Prostate gland (tissue), 2 donors: ENCODE measurements at regions not wholly inside any gene's neighbourhood (a gene's known extent, or its start where the extent isn't known, plus 50 kb on each side); places are given as distances from the start of the nearest gene placed in this dataset.
"Not testable (repeated sequence)": the region's sequence is repeated elsewhere in the genome, so short reads cannot be mapped to it uniquely, and the experiment has no call there.

Experiments
- DNase-seq: peaks from one replicate; pipeline ENCODE4 v3.0.0-alpha.2; 2019; ENCODE audit warnings: low spot score
- H3K27ac ChIP-seq, 2 donors: fragments of 200-600 bp; sonication (generic); 2 replicates each; pipeline ENCODE4 v1.5.1; 2017 to 2019
- H3K27me3 ChIP-seq: fragments of 200-600 bp; sonication (generic); replicated peaks from 2 replicates; pipeline ENCODE4 v1.5.1; 2019; ENCODE audit not compliant: insufficient read depth
- H3K36me3 ChIP-seq, 2 donors: fragments of 200-600 bp; sonication (generic); 1 replicate in 1 of 2; 2 replicates in 1 of 2; pipeline versions ENCODE4 v1.5.1 to v1.8.1; 2017 to 2019
- H3K4me1 ChIP-seq: fragments of 200-600 bp; sonication (generic); replicated peaks from 2 replicates; pipeline ENCODE4 v1.5.1; 2019
- H3K4me3 ChIP-seq, 2 donors: fragments of 200-600 bp; sonication (generic); 2 replicates each; pipeline ENCODE4 v1.5.1; 2017 to 2019
- H3K9me3 ChIP-seq: fragments of 200-600 bp; sonication (generic); 2 replicates; pipeline ENCODE4 v1.5.1; 2017
- POLR2A ChIP-seq: fragments of 450-650 bp; IDR thresholded peaks from one replicate; pipeline ENCODE4 v1.6.1; 2016; ENCODE audit warnings: antibody characterized with exemption, mild to moderate bottlenecking
- POLR2AphosphoS5 ChIP-seq: sonication (generic); formaldehyde crosslinking; IDR thresholded peaks from one replicate; pipeline ENCODE4 v1.6.1; 2017; ENCODE audit warnings: antibody characterized with exemption
- WGBS: methylation state at CpG from one replicate; pipeline ENCODE4 v1.1.5; 2018; 5-methylcytosine and 5-hydroxymethylcytosine counted together
- intact Hi-C: fragments of 100-400 bp; cut with DNase I; formaldehyde crosslinking; loops from one replicate; pipeline ENCODE4 v1.14.2; 2022
- TF ChIP-seq, protein P1 (sequence below), 4 experiments: fragments of 200-600 bp in 2 of 4; fragments of 450-650 bp in 2 of 4; sonication (generic) in 2 of 4; IDR thresholded peaks; 1 replicate in 3 of 4; 2 replicates in 1 of 4; pipeline ENCODE4 v1.5.1; 2016 to 2019; ENCODE audit warnings: antibody characterized with exemption in 4 of 4, mild to moderate bottlenecking in 2 of 4, moderate library complexity in 2 of 4

DNA sequence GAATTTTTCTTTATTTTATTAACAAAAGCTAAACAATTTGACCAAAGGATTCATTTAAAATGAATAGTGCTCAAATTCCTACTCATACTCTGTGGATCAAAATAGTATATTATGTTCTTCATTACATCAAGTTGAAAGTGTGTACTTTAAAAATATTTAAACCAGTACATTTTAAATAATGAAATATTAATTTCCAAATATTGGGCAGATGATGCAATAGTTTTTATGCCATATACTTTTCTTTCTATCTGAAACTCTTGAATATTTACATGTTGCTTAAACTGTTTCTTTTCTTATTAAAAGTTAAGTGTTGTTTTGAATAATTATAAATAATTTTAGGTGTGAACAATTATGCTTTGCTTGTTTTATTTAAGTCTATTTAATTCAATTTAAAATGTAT is 144.7 kb upstream of the TMPRSS15 start:
- no peak overlapping the region for H3K4me3 ChIP-seq
- no peak overlapping the region for H3K27ac ChIP-seq
- intact Hi-C loops, result no loop called here
- H3K9me3 ChIP-seq, result no peaks in the 10 kb centered on the region
- H3K36me3 ChIP-seq, result no peaks in the 10 kb centered on the region
- no peaks in the 10 kb centered on the region for H3K4me1 ChIP-seq
- H3K27me3 ChIP-seq, result no peaks in the 10 kb centered on the region
- TF ChIP-seq, protein P1, sequence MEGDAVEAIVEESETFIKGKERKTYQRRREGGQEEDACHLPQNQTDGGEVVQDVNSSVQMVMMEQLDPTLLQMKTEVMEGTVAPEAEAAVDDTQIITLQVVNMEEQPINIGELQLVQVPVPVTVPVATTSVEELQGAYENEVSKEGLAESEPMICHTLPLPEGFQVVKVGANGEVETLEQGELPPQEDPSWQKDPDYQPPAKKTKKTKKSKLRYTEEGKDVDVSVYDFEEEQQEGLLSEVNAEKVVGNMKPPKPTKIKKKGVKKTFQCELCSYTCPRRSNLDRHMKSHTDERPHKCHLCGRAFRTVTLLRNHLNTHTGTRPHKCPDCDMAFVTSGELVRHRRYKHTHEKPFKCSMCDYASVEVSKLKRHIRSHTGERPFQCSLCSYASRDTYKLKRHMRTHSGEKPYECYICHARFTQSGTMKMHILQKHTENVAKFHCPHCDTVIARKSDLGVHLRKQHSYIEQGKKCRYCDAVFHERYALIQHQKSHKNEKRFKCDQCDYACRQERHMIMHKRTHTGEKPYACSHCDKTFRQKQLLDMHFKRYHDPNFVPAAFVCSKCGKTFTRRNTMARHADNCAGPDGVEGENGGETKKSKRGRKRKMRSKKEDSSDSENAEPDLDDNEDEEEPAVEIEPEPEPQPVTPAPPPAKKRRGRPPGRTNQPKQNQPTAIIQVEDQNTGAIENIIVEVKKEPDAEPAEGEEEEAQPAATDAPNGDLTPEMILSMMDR (IDR thresholded peaks at IDR 0.05), result no peak
- TF ChIP-seq POLR2A, result no peak
- no peak for TF ChIP-seq POLR2AphosphoS5
- no peak for DNase-seq

DNA sequence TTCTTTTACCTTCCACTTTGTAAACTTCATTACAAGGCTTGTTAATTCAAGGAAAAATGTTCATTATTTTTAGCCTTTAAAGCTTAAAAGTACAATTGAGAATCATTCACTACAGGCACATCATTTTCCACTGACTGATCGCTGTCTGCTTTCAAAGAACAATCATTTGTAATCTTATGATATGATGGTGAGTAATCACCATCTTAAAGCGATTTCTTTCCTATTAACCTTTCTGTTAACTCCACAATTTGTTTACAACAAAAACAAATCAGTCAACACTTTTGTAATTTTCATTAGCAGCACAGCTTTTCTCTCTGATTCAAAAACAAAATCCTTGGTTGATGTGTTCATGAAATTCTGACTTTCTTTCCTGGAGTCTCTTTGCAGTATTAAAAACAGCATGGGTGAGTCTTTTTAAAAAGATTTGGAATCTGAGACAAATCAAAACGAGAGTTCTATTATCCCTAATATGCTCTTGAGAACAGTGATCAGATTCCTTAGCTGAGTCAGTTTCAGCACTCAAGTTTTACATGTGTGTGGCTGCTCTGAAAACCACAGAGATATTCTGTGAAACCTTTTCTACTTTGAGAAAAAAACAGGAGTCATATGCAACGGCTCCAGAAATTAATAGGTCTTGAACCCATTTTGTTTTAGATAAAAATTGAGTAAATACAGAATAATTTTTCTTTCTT is 145.8 kb upstream of the TMPRSS15 start:
- no peak for DNase-seq
- intact Hi-C loops, result no loop called here
- Histone ChIP-seq H3K9me3 (no peaks in the 10 kb centered on the region), H3K27me3 (no peaks in the 10 kb centered on the region), H3K4me3 (no peak overlapping the region), H3K36me3 (no peaks in the 10 kb centered on the region), H3K4me1 (no peaks in the 10 kb centered on the region), H3K27ac (no peak overlapping the region)
- WGBS, result 41% methylated on average over 4 of the region's 4 CpGs
- TF ChIP-seq POLR2A (no peak), POLR2AphosphoS5 (no peak)

DNA sequence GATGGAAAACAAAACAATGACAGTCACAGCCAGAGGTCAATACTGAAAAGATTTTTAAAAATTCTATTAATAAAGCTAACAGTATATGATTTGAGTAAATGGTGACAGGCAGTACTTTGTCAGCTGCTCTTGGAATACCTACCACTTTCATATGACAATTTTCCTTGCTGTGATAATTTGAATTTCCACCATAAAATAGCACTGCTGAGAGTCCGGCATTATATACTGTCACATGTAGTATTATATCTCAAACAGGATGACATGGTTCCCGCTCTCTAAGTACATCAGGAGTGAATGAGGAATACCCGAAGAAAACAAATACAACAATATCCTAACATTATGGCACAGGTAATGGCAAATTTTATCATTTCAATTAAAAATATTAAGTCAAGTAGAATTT is 146.8 kb upstream of the TMPRSS15 start:
- H3K27me3 ChIP-seq, result no peaks in the 10 kb centered on the region
- 96% methylated on average over 3 of the region's 3 CpGs for WGBS
- H3K36me3 ChIP-seq, result no peaks in the 10 kb centered on the region
- no peak overlapping the region for H3K4me3 ChIP-seq
- TF ChIP-seq POLR2AphosphoS5, result no peak
- TF ChIP-seq, protein P1 (IDR thresholded peaks at IDR 0.05), result no peak
- TF ChIP-seq POLR2A, result no peak
- no peak overlapping the region for H3K27ac ChIP-seq
- no peaks in the 10 kb centered on the region for H3K4me1 ChIP-seq
- no peaks in the 10 kb centered on the region for H3K9me3 ChIP-seq
- intact Hi-C loops, result no loop called here
- no peak for DNase-seq

DNA sequence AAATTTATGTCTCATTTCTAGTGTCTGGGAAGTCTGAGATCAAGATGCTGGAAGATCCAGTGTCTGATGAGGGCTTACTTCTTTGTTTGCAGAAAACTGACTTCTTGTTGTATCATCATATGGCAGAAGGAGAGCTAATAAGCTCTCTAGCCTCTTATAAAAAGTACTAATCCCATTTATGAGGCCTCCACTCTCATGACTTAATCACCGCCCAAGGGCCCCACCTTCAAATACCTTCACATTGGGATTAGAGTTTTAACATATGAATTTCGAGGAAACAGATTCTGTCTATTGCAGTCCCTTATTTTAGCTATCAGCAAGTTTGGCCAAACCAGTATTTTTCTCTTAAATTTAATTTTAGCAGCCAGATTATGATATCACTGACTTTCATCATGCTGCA is 150.2 kb upstream of the TMPRSS15 start:
- no peak for DNase-seq
- 96% methylated on average over 2 of the region's 2 CpGs for WGBS
- intact Hi-C loops, result no loop called here

DNA sequence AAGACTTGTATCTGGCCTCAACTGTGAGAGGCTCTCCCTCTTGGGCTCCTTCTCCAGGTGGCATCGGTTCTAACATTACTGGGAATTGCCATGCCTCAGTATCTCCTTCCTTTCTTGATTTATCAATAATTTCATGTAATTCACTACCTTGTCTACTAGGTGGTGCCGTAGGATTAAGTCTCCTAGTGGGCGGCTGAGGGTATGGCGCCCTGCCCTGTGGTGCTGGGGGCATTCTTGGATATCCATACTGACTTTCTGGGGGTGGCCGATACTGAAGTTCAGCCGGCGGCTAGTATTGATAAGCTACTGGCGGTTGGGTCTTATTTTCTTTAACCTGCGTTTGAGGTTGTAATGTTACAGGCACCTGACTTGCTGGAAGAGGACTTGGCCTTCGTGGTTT is 164.2 kb upstream of the TMPRSS15 start:
- H3K27me3 ChIP-seq, H3K9me3 ChIP-seq, DNase-seq, H3K36me3 ChIP-seq, H3K27ac ChIP-seq, H3K4me1 ChIP-seq, H3K4me3 ChIP-seq, intact Hi-C loops: not testable (repeated sequence)
- 93% methylated on average over 10 of the region's 10 CpGs for WGBS

More for the DNA sequence above, 150.2 kb upstream of the TMPRSS15 start:
- Histone ChIP-seq H3K36me3 (no peaks in the 10 kb centered on the region), H3K9me3 (no peaks in the 10 kb centered on the region), H3K27me3 (no peaks in the 10 kb centered on the region), H3K27ac (no peak overlapping the region), H3K4me3 (no peak overlapping the region), H3K4me1 (no peaks in the 10 kb centered on the region)
- TF ChIP-seq POLR2AphosphoS5 (no peak), POLR2A (no peak)
- TF ChIP-seq, protein P1 (IDR thresholded peaks at IDR 0.05), result no peak

DNA sequence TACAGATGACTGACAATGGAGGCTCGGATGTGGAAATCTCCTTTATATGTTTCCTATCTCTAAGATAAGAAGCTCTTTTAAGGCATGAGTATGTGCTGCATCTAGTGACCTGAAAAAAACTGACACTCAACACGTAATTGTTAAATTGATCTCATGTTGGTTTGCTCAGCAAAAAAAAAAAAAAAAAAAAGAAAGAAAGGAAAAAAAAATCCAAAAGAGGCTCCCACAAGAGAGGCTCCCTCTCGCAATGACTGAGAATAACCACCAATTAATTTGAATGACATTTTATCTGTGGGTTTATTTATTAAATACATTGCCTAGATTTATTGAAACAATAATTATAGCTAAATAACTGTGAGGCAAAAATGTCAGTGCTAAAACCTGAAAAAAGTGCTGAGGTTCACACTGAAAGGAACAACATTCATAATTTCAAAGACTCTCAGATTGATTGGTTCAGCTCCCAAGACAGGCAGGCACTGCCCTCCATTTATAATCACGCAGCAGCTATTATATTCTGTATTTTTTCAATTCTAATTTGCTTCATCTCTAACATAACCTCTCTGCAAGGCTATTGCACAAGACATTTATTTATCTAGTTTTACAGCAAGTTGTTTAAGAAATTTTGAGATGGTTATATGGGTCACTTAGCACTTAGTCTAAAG is 184.5 kb upstream of the TMPRSS15 start:
- Histone ChIP-seq H3K36me3 (no peaks in the 10 kb centered on the region), H3K4me1 (no peaks in the 10 kb centered on the region), H3K4me3 (no peak overlapping the region), H3K27me3 (no peaks in the 10 kb centered on the region), H3K27ac (no peak overlapping the region), H3K9me3 (no peaks in the 10 kb centered on the region)
- TF ChIP-seq, protein P1 (IDR thresholded peaks at IDR 0.05), result no peak
- TF ChIP-seq POLR2A (no peak), POLR2AphosphoS5 (no peak)
- 77% methylated on average over 4 of the region's 4 CpGs for WGBS
- intact Hi-C loops, result no loop called here
- no peak for DNase-seq
